NCI-H1436 (cell line): ENCODE measurements at regions not wholly inside any gene's neighbourhood (a gene's known extent, or its start where the extent isn't known, plus 50 kb on each side); places are given as distances from the start of the nearest gene placed in this dataset.

Experiments
- DNase-seq: peaks from one replicate; lab custom pipeline; 2025; lab: John Stamatoyannopoulos, UW

GRCh38 chr2:217475101-217475500, 527.7 kb downstream of the TNS1 start:
- no peak for DNase-seq

GRCh38 chr2:217471319-217471718, 531.5 kb downstream of the TNS1 start:
- no peak for DNase-seq

GRCh38 chr2:217469203-217469810, 533.5 kb downstream of the TNS1 start:
- DNase-seq = no peak

- DNase-seq = no peak
These were observed 534.6 kb downstream of the TNS1 start for GRCh38 chr2:217468042-217468830.

- no peak for DNase-seq
These were observed 535.5 kb downstream of the TNS1 start for GRCh38 chr2:217467331-217467730.

- no peak for DNase-seq
These were observed 536.0 kb downstream of the TNS1 start for GRCh38 chr2:217466805-217467204.

- no peak for DNase-seq
These were observed 536.7 kb downstream of the TNS1 start for GRCh38 chr2:217466104-217466503.

GRCh38 chr2:217465100-217465499, 537.7 kb downstream of the TNS1 start:
- DNase-seq = no peak

- no peak for DNase-seq
These were observed 539.3 kb downstream of the TNS1 start for GRCh38 chr2:217463402-217464075.

GRCh38 chr2:217462121-217462520, 540.7 kb downstream of the TNS1 start:
- DNase-seq = no peak

GRCh38 chr2:217461674-217462073, 541.1 kb downstream of the TNS1 start:
- no peak for DNase-seq

GRCh38 chr2:217459680-217460405, 543.0 kb downstream of the TNS1 start:
- no peak for DNase-seq

- no peak for DNase-seq
These were observed 543.8 kb downstream of the TNS1 start for GRCh38 chr2:217459016-217459415.

GRCh38 chr2:217456016-217456415, 546.8 kb downstream of the TNS1 start:
- no peak for DNase-seq

- DNase-seq = no peak
These were observed 549.9 kb downstream of the TNS1 start for GRCh38 chr2:217452928-217453327.

- DNase-seq = no peak
These were observed 551.1 kb downstream of the TNS1 start for GRCh38 chr2:217451666-217452065.

- DNase-seq = no peak
These were observed 553.4 kb downstream of the TNS1 start for GRCh38 chr2:217449444-217449843.

- DNase-seq = no peak
These were observed 553.9 kb downstream of the TNS1 start for GRCh38 chr2:217448860-217449259.

- DNase-seq = no peak
These were observed 557.1 kb downstream of the TNS1 start for GRCh38 chr2:217445723-217446122.

- DNase-seq = no peak
These were observed 557.9 kb downstream of the TNS1 start for GRCh38 chr2:217444932-217445331.

GRCh38 chr2:217444509-217444908, 558.3 kb downstream of the TNS1 start:
- no peak for DNase-seq

GRCh38 chr2:217443601-217444000, 559.2 kb downstream of the TNS1 start:
- DNase-seq = no peak

- DNase-seq = no peak
These were observed 562.8 kb downstream of the TNS1 start for GRCh38 chr2:217440000-217440399.
